Left ventricle myocardium superior (tissue), 1 donor: ENCODE measurements at regions not wholly inside any gene's neighbourhood (a gene's known extent, or its start where the extent isn't known, plus 50 kb on each side); places are given as distances from the start of the nearest gene placed in this dataset.
A peak's percentile ranks its signal among the peaks of the same experiment; 100 is the strongest.

ENCODE experiments used
- ATAC-seq: fragments of 200-7000 bp; cut with Tn5 transposase; one replicate; pipeline ENCODE4 v1.9.1; 2020; ENCODE audit warnings: mild to moderate bottlenecking, moderate library complexity
- DNase-seq: peaks from one replicate; pipeline ENCODE4 v3.0.0-alpha.2; 2020
- intact Hi-C: fragments of 100-400 bp; cut with micrococcal nuclease; formaldehyde crosslinking; loops from one replicate; pipeline ENCODE4 v1.11.0; 2022
- donor health status: DM: no; HTN: yes; CAD: no; lungs with severe emphysema.

GRCh38 chr2:82526277-82526676, 1932.8 kb downstream of the SUCLG1 start:
- ATAC-seq (no peak), DNase-seq (no peak)
- intact Hi-C loops: no loop called here

GRCh38 chr2:82525744-82526143, 1933.3 kb downstream of the SUCLG1 start:
- intact Hi-C loops: no loop called here
- ATAC-seq (no peak), DNase-seq (no peak)

DNA sequence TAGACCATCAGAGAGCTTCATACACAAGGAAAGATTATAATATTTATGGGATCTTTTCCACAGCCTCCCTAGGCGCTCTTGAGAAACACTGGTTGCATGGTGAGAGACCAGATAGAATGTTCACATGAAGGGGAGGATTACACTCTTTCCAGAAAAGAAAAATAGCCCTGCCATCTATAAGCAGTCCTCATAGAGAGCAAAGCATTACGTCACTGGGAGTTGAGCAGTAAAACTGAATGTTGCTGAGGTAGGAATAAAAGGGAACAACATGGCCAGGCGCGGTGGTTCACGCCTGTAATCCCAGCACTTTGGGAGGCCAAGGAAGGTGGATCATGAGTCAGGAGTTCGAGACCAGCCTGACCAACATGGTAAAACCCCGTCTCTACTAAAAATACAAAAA, 1934.3 kb downstream of the SUCLG1 start:
- intact Hi-C loops: no loop called here
- no peak for DNase-seq
- no peak for ATAC-seq

DNA sequence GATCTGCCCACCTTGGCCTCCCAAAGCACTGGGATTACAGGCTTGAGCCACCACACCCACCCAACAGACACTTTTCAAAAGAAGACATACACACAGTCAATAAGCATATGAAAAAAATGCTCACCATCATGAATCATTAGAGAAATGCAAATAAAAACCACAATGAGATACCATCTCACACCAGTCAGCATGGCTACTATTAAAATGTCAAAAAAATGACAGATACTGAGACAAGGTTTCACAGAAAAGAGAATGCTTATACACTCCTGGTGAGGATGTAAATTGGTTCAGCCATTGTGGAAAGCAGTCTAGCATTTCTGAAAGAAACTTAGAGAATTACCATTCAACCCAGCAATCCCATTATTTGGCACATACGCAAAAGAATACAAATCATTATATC, 1947.2 kb downstream of the SUCLG1 start:
- ATAC-seq (no peak), DNase-seq (no peak)
- intact Hi-C loops: no loop called here

GRCh38 chr2:82508702-82509101, 1950.4 kb downstream of the SUCLG1 start:
- intact Hi-C loops: no loop called here
- DNase-seq: no peak
- ATAC-seq: no peak

DNA sequence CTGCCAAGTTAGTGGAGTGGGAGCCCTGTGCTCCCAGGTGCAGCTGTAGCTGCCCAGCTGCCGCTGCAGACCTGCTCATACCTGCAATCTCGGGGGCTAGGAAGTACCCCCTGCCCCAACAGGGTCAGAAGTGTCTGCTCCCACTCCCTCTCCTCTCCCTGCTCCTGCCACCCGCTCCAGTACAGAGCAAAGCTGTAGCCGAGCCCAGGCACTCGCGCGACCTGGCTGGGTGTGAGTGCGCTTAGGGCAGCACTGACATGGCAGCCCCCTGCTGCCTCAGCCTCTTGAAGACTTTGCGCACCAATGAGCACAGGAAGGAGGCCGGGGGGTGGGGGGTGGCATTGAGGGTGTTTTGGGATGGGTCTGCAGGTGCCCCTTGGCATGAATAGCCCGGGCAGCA, 1951.4 kb downstream of the SUCLG1 start:
- DNase-seq: no peak
- intact Hi-C loops: no loop called here
- no peak for ATAC-seq

DNA sequence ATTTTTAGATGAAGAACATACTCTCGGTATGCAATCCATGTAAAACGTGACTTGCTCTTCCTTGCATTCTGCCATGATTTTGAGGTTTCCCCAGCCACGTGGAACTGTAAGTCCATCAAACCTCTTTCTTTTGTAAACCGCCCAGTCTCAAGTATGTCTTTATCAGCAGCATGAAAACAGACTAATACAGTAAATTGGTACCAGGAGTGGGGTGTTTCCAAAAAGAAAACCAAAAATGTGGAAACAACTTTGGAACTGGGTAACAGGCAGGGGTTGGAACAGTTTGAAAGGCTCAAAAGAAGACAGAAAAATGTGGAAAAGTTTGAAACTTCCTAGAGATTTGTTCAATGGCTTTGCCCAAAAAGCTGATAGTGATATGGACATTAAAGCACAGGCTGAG, 1957.9 kb downstream of the SUCLG1 start:
- intact Hi-C loops: no loop called here
- ATAC-seq (no peak), DNase-seq (no peak)

- intact Hi-C loops: no loop called here
- DNase-seq: no peak
- ATAC-seq: no peak
Measured at GRCh38 chr2:82498777-82499443, 1960.2 kb downstream of the SUCLG1 start.

GRCh38 chr2:82494739-82495138, 1964.3 kb downstream of the SUCLG1 start:
- no peak for DNase-seq
- ATAC-seq: peak; percentile 89

DNA sequence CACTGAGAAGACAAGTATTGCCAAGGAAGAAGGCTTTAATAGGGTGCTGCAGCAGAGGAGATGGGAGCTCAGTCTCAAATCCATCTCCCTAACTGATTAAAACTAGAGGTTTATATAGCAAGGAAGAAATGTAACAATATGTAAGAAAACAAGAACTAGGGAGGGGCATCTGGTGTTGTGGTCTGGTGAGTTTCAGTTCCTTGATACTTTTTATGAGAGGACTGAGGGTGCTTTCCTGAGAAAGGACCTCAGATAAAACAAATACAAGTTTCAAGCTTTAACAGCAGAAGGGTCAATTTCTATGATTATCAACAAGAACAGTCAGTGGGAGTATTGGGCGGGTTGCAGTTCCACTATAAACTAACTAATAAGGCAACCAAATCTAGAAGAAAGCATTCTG, 1967.5 kb downstream of the SUCLG1 start:
- intact Hi-C loops: no loop called here
- ATAC-seq (no peak), DNase-seq (no peak)

More at GRCh38 chr2:82494739-82495138, 1964.3 kb downstream of the SUCLG1 start:
- intact Hi-C loops: no loop called here

- DNase-seq: no peak
- intact Hi-C loops: no loop called here
- no peak for ATAC-seq
Measured at GRCh38 chr2:82487354-82487753, 1971.7 kb downstream of the SUCLG1 start.

GRCh38 chr2:82485701-82486100, 1973.4 kb downstream of the SUCLG1 start:
- no peak for ATAC-seq
- intact Hi-C loops: no loop called here
- no peak for DNase-seq

- DNase-seq: no peak
- intact Hi-C loops: no loop called here
- no peak for ATAC-seq
Measured at GRCh38 chr2:82481207-82481606, 1977.9 kb downstream of the SUCLG1 start.

GRCh38 chr2:82478641-82479040, 1980.4 kb downstream of the SUCLG1 start:
- intact Hi-C loops: no loop called here
- DNase-seq (no peak), ATAC-seq (no peak)

GRCh38 chr2:82476094-82476493, 1983.0 kb downstream of the SUCLG1 start:
- intact Hi-C loops: no loop called here
- DNase-seq (no peak), ATAC-seq (no peak)

GRCh38 chr2:82428251-82428650, 2030.8 kb downstream of the SUCLG1 start:
- no peak for DNase-seq
- no peak for ATAC-seq
- intact Hi-C loops: no loop called here

DNA sequence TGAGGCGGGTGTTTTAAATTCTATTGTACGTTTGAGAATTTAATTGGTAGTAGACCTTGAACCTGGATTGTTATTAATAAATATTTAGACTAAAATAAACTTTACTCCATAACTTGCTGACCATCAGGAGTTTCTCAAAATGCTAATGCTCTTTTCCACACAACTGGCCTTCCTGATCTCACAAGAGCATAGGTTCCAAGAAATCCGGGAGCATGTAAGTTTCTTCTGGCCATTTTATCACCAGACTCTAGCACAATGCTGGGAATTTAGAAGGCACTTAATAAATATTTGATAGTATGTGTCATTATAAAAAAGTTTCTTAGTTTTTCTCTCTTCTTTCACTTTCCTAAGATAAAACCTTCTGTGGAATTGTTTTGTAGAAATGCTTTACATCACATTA, 2047.1 kb downstream of the SUCLG1 start:
- DNase-seq (no peak), ATAC-seq (no peak)
- intact Hi-C loops: no loop called here

GRCh38 chr2:82411071-82411470, 2048.0 kb downstream of the SUCLG1 start:
- ATAC-seq (no peak), DNase-seq (no peak)
- intact Hi-C loops: no loop called here

DNA sequence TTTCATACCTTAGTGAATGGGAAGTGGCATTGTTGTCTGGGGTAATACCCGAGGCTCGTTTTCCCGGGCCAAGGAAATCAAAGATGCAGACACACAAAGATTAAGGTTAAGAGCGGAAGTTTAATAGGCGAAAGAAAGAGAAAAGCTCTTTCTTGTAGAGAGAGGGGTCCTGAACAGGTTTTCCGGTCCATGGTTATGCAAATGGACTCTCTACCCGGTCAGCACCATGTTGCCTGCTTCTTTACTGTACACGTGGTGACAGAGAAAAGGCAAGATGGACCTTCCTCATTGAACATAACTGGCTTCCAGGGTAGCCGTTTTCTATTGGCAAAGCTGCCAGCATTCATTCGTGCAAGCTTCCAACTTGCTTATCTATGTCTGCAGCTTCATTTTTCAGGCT, 2063.5 kb downstream of the SUCLG1 start:
- DNase-seq (no peak), ATAC-seq (no peak)
- intact Hi-C loops: no loop called here

- DNase-seq (no peak), ATAC-seq (no peak)
- intact Hi-C loops: no loop called here
Measured at GRCh38 chr2:82391386-82391785, 2067.7 kb downstream of the SUCLG1 start.

GRCh38 chr2:82355622-82356021, 2051.1 kb upstream of the LRRTM1 start:
- DNase-seq: no peak
- intact Hi-C loops: no loop called here
- no peak for ATAC-seq

- DNase-seq (no peak), ATAC-seq (no peak)
- intact Hi-C loops: no loop called here
Measured at GRCh38 chr2:82345910-82346309, 2041.4 kb upstream of the LRRTM1 start.
